Fibroblast of the aortic adventitia (primary cell): ENCODE measurements at regions not wholly inside any gene's neighbourhood (a gene's known extent, or its start where the extent isn't known, plus 50 kb on each side); places are given as distances from the start of the nearest gene placed in this dataset.
A peak's percentile ranks its signal among the peaks of the same experiment; 100 is the strongest.

Experiments
- DNase-seq: peaks from one replicate; pipeline ENCODE4 v3.0.0-alpha.2; 2010; ENCODE audit warnings: low read depth
- H3K4me3 ChIP-seq: 2 replicates; pipeline ENCODE4 v1.5.1; 2011; ENCODE audit warnings: low read depth, mild to moderate bottlenecking, control low read depth, low read length, moderate library complexity
- CTCF ChIP-seq: IDR thresholded peaks from 2 replicates; pipeline ENCODE4 v1.5.1; 2011; ENCODE audit warnings: mild to moderate bottlenecking, low read length, control low read depth, inconsistent platforms; ENCODE audit not compliant: insufficient read depth

DNA sequence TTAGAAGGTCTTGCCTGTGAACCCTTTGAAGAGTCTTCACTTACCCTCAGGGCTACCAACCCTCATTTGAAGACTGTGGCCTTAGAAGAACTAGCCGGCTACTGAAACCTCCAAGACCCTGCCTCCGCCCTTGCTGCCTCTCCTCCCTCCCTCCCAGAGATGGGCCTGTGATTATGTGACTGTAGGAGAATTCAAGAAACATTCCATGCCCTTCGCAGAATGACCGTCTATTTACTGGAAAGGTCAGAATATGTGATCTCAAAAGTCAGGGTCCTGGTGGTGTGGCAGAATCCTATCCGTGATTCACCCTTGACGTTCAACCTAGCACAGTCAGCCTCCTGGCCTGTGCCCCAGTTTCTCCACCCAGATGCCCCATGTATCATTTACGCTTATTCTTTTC is 109.6 kb downstream of the CTNND1 start:
- DNase-seq: no peak
- no peak for TF ChIP-seq CTCF
- no peak overlapping the region for H3K4me3 ChIP-seq

DNA sequence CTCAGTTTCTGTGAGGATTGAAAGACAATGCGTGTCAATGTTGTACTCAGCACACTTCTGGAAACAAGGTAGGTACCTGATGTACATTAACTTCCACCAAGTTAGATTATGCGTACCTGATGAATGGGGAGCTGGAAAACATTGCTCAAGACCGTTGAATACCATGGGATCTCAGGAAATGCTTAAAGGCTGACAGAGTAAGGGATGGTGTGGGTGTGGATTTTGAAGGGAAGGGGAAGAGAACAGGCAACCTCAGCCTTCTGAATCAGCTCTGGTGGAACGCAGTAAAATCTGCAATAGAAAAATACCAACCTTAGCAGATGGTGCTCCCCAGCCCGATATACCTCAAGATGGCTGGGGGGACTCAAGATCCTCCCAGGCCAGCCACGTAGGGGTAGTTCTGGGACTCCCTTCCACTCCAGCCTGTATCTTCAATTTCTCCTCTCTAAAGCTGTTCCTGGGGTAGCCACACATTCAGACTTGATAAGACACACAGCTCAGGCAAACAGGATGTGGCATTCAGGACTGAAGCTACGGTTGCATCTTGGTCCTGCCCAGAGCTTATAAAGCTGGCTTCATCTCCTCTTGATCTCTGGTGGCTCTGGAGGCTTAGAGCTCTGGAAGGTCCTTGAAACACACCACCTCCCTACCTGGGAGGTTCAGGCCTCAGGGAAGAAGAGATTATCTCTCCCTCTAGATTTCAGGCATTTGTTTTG is 111.8 kb downstream of the CTNND1 start:
- TF ChIP-seq CTCF: no peak
- no peak for DNase-seq
- no peak overlapping the region for H3K4me3 ChIP-seq

GRCh38 chr11:57874981-57875380 is 113.4 kb downstream of the CTNND1 start:
- no peak for DNase-seq
- TF ChIP-seq CTCF: no peak

GRCh38 chr11:57881647-57882046 is 120.0 kb downstream of the CTNND1 start:
- TF ChIP-seq CTCF: no peak
- DNase-seq: no peak
- H3K4me3 ChIP-seq: no peak overlapping the region

More at GRCh38 chr11:57874981-57875380, 113.4 kb downstream of the CTNND1 start:
- H3K4me3 ChIP-seq: no peak overlapping the region

DNA sequence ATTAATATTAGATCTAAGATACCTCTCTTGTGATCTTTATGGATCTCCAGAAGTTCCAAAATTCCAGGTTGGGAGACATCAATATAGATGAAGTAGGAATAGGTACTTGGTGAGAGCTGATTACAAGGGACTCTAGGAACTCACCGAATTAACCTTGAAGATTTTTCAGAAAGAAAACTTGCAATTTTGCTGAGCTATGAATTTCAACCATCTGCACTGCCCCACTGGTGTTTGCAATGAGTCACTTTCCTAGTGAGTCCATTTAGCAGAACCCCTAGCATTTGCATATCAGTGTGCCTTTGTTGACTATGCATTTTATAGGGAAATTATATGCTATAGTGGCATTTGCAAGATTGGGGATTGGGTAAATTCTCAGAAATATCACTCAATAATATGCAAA is 122.0 kb downstream of the CTNND1 start:
- DNase-seq: no peak
- no peak for TF ChIP-seq CTCF
- H3K4me3 ChIP-seq: no peak overlapping the region

GRCh38 chr11:57885298-57886050 is 123.9 kb downstream of the CTNND1 start:
- TF ChIP-seq CTCF: no peak
- H3K4me3 ChIP-seq: no peak overlapping the region
- peak; percentile 20 for DNase-seq

GRCh38 chr11:57888386-57888785 is 126.8 kb downstream of the CTNND1 start:
- no peak overlapping the region for H3K4me3 ChIP-seq
- no peak for TF ChIP-seq CTCF
- no peak for DNase-seq
